GM18519 (cell line): ENCODE measurements at regions not wholly inside any gene's neighbourhood (a gene's known extent, or its start where the extent isn't known, plus 50 kb on each side); places are given as distances from the start of the nearest gene placed in this dataset.
"Not testable (repeated sequence)": the region's sequence is repeated elsewhere in the genome, so short reads cannot be mapped to it uniquely, and the experiment has no call there.

Experiments
- ATAC-seq: cut with Tn5 transposase; IDR thresholded peaks from one replicate; pipeline ENCODE4 v1.9.1; 2021; ENCODE audit warnings: mild to moderate bottlenecking, moderate library complexity; ENCODE audit not compliant: unreplicated experiment, low FRiP score

GRCh38 chr4:81324594-81324993 is 109.6 kb upstream of the PRKG2 start:
- not testable (repeated sequence) for ATAC-seq

GRCh38 chr4:81319657-81320056 is 104.6 kb upstream of the PRKG2 start:
- no peak for ATAC-seq

DNA sequence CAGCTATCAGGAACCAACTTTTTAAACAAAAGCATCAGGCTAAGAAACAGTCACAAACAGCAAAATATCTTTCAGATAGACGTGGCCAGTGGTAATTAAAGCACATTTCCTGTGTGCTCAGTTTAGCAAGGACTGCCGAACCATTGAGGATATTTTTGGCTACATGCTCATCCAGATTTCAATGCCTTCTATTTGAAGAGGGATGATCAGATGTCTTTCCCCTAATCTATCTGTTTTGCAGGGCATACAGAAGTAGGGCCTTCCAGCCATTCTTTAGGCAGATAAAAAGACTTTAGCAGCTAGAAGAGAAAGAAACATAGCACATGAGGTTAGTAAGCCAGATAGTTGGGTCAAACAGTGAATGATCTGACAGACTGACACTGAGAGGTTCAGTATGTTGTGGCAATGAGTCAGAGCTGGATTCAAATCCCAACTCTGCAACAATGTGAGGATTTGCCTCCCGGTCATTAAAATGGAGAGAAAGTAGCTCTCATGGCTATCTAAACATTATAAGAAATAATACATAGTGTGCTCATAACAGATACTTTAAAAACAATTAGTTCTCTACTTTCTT is 100.0 kb upstream of the PRKG2 start:
- ATAC-seq = no peak

GRCh38 chr4:81314196-81314896 is 99.3 kb upstream of the PRKG2 start:
- ATAC-seq = no peak

GRCh38 chr4:81307991-81308390 is 93.0 kb upstream of the PRKG2 start:
- no peak for ATAC-seq

DNA sequence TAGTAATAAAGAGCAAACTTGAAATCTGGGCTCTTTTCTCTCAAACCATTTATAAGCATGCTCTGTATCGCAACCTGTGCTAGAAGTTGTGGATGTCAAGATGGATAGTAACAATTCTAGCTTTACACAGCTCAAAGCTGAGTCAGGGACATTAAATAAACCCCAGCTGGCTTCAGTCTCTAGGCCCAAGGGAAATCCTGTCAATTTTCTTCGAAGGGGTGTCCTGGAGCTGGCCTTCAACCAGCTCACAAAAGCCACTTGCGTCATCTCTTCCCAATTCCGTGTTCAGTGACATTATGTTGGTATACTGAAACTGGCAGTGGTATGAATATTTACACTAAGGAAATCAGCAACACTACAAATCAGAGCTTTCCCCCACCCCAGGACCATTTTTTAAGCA is 89.8 kb upstream of the PRKG2 start:
- ATAC-seq = no peak

GRCh38 chr4:81300352-81300751 is 85.3 kb upstream of the PRKG2 start:
- not testable (repeated sequence) for ATAC-seq

GRCh38 chr4:81290813-81291212 is 75.8 kb upstream of the PRKG2 start:
- ATAC-seq = no peak

DNA sequence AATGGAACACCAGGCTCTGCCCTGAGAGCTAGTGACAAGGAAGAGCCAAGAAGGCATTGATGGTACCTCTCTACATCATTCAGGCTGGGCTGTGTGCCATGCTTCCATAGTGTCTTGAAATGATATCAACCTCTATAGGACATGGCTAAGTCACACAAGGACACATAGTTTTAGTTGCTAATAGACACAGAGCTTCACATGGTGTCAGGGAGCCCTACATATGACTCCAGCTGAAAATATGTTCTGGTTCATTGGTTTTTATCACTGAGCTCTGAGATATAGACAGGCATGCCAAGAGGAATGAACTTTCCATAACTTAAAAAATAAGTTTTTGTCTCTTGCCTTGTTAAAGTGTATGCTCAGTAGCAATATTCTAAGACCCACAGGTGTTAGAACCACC is 72.1 kb upstream of the PRKG2 start:
- no peak for ATAC-seq

DNA sequence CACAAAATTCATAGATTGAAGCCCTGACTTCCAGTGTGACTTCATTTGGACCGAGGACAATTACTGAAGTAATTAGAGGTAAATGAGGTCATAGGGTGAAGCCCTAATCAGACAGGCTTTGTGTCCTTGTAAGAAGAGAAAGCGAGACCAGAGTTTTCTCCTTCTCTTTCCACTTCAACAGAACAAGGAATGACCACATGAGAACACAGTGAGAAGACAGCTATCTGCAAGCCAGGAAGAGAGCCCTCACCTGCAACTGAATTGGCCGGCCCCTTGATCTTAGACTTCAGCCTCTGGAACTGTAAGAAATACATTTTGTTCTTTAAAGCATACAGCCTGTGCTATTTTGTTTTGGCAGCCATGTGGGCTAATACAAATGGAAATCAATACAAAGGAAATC is 67.1 kb upstream of the PRKG2 start:
- no peak for ATAC-seq

DNA sequence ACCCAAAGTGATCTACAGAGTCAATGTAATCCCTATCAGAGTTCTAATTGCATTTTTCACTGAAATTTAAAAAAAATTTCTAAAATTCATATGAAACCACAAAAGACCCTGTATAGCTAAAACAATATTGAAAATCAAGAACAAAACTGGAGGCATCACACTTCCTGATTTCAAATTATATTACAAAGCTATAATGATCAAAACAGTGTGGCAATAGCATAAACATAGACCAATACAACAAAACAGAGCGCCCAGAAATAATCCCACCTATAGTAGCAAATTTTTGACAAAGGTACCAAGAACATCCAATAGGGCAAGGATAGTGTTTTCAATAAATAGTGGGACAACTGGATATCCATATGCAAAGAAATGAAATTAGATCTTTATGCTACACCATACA is 59.4 kb upstream of the PRKG2 start:
- ATAC-seq = no peak

- ATAC-seq = no peak
Observed at GRCh38 chr4:81272671-81273070, 57.6 kb upstream of the PRKG2 start.
